ENCODE measurements at regions not wholly inside any gene's neighbourhood (a gene's known extent, or its start where the extent isn't known, plus 50 kb on each side); places are given as distances from the start of the nearest gene placed in this dataset.

DNA sequence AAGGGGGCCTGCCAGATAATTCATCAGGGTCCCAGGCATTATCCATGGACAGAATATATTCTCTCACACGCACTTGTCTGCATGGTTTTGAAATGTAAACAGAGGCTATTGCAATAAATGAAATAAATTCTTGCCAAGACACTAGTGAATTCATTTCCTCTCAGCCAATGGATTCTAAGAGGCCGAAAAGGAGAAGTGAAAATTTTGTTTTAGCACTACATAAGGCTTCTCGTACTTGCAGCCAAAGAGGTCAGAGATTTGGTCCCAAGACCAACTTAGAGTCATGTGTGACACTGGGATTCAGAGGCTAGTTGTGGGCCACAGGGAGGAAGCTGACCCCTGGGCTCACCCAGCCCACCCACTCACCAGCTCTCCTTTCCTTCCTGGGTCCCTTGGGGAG, 184.1 kb upstream of the GLI2 start:
- TF ChIP-seq EP300 (IDR thresholded peaks at IDR 0.05; ENCODE audit: borderline replicate concordance): no peak
- no peak for TF ChIP-seq EGR1 (IDR thresholded peaks at IDR 0.05)
- TF ChIP-seq USF1 (IDR thresholded peaks at IDR 0.05): no peak
- TF ChIP-seq MAX (IDR thresholded peaks at IDR 0.05): no peak
- TF ChIP-seq TEAD4 (IDR thresholded peaks at IDR 0.05): no peak
- no peak for TF ChIP-seq RAD21 (IDR thresholded peaks at IDR 0.05; ENCODE audit: low read depth)
- no peak for TF ChIP-seq NFIC (IDR thresholded peaks at IDR 0.05)
- TF ChIP-seq TAF1 (IDR thresholded peaks at IDR 0.05; ENCODE audit: low read depth): no peak
- TF ChIP-seq TCF12 (IDR thresholded peaks at IDR 0.05; ENCODE audit: low read depth): no peak
- no peak for TF ChIP-seq CREB1 (IDR thresholded peaks at IDR 0.05; ENCODE audit: low read depth)
- no peak for TF ChIP-seq ZBTB7A (IDR thresholded peaks at IDR 0.05; ENCODE audit: low read depth)
- no peak for TF ChIP-seq CEBPB (IDR thresholded peaks at IDR 0.05)
- TF ChIP-seq REST (IDR thresholded peaks at IDR 0.05; ENCODE audit: low read depth): no peak

GRCh38 chr2:120552079-120552478, 183.6 kb upstream of the GLI2 start:
- TF ChIP-seq YY1 (IDR thresholded peaks at IDR 0.05; ENCODE audit: low read depth) (no peak), CEBPB (IDR thresholded peaks at IDR 0.05) (no peak), EGR1 (IDR thresholded peaks at IDR 0.05) (no peak), NFIC (IDR thresholded peaks at IDR 0.05) (no peak), MAX (IDR thresholded peaks at IDR 0.05) (no peak), ZBTB7A (IDR thresholded peaks at IDR 0.05; ENCODE audit: low read depth) (no peak), RAD21 (IDR thresholded peaks at IDR 0.05; ENCODE audit: low read depth) (no peak), REST (IDR thresholded peaks at IDR 0.05; ENCODE audit: low read depth) (no peak), TEAD4 (IDR thresholded peaks at IDR 0.05) (no peak), USF1 (IDR thresholded peaks at IDR 0.05) (no peak), EP300 (IDR thresholded peaks at IDR 0.05; ENCODE audit: borderline replicate concordance) (no peak), FOXM1 (IDR thresholded peaks at IDR 0.05; ENCODE audit: borderline replicate concordance, low read depth) (no peak), TAF1 (IDR thresholded peaks at IDR 0.05; ENCODE audit: low read depth) (no peak), TCF12 (IDR thresholded peaks at IDR 0.05; ENCODE audit: low read depth) (no peak)

DNA sequence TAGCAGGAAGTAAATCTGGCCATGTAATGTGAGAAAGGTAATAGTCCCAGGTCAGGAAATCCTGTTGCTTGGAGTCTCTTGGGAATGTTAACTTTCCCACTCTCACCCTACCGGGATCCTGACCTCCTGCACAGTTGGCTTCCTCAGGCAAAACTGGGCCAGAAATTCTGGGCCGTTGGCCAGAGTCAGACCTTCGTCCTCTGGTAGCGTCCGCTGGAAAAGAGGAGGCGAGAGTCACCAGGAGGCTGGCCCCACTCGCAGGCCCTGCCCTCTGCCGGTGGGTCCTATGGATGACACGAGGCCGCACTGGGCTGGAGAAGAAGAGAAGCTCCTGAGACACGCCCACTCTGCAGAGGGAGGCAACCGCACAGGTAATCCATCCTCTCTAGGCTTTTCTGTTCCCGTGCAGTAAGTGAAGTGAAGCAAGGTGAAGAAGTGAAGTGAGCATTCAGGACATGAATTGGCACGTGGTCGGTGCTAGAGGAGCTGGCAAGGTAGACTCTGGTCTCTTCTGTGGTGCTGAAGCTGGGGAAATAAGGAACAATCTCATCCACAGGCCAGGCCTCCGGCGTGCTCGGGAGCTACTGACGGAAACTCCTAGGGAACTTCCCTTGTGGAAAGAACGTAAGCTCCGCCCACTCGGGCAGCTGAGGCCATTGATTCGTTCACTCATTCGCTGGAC, 182.7 kb upstream of the GLI2 start:
- TF ChIP-seq EGR1 (IDR thresholded peaks at IDR 0.05) (no peak), TAF1 (IDR thresholded peaks at IDR 0.05; ENCODE audit: low read depth) (no peak), REST (IDR thresholded peaks at IDR 0.05; ENCODE audit: low read depth) (no peak), EP300 (IDR thresholded peaks at IDR 0.05; ENCODE audit: borderline replicate concordance) (0 out of 2 replicates have a peak, but pooled peaks have one; percentile 14), RAD21 (IDR thresholded peaks at IDR 0.05; ENCODE audit: low read depth) (peak; percentile 69), FOXM1 (IDR thresholded peaks at IDR 0.05; ENCODE audit: borderline replicate concordance, low read depth) (no peak), YY1 (IDR thresholded peaks at IDR 0.05; ENCODE audit: low read depth) (no peak), ZBTB7A (IDR thresholded peaks at IDR 0.05; ENCODE audit: low read depth) (no peak), USF1 (IDR thresholded peaks at IDR 0.05) (peak; percentile 22; the same call in 1 of the 2 replicates), TEAD4 (IDR thresholded peaks at IDR 0.05) (no peak), NFIC (IDR thresholded peaks at IDR 0.05) (peak; percentile 76), CEBPB (IDR thresholded peaks at IDR 0.05) (no peak), TCF12 (IDR thresholded peaks at IDR 0.05; ENCODE audit: low read depth) (no peak), CREB1 (IDR thresholded peaks at IDR 0.05; ENCODE audit: low read depth) (no peak), MAX (IDR thresholded peaks at IDR 0.05) (peak; percentile 83)
